HG03575 (cell line): ENCODE measurements at regions not wholly inside any gene's neighbourhood (a gene's known extent, or its start where the extent isn't known, plus 50 kb on each side); places are given as distances from the start of the nearest gene placed in this dataset.

ENCODE experiments used
- ATAC-seq: cut with Tn5 transposase; IDR thresholded peaks from one replicate; pipeline ENCODE4 v1.9.1; 2021; ENCODE audit not compliant: unreplicated experiment, insufficient number of reproducible peaks, low FRiP score; ENCODE audit errors: extremely low read depth

GRCh38 chr4:106694232-106694631, 325.7 kb upstream of the GIMD1 start:
- no peak for ATAC-seq

GRCh38 chr4:106691749-106692148, 323.2 kb upstream of the GIMD1 start:
- ATAC-seq, result no peak

GRCh38 chr4:106690487-106690886, 321.9 kb upstream of the GIMD1 start:
- no peak for ATAC-seq

GRCh38 chr4:106687026-106687425, 318.4 kb upstream of the GIMD1 start:
- ATAC-seq, result no peak

GRCh38 chr4:106681381-106681921, 312.9 kb upstream of the GIMD1 start:
- ATAC-seq, result no peak

GRCh38 chr4:106679063-106679462, 310.5 kb upstream of the GIMD1 start:
- no peak for ATAC-seq

- no peak for ATAC-seq
Measured at GRCh38 chr4:106677213-106677612, 308.6 kb upstream of the GIMD1 start.

- ATAC-seq, result no peak
Measured at GRCh38 chr4:106676173-106676921, 307.8 kb upstream of the GIMD1 start.

- no peak for ATAC-seq
Measured at GRCh38 chr4:106671716-106672115, 303.1 kb upstream of the GIMD1 start.

GRCh38 chr4:106670976-106671375, 302.4 kb upstream of the GIMD1 start:
- no peak for ATAC-seq

GRCh38 chr4:106659371-106659770, 290.8 kb upstream of the GIMD1 start:
- ATAC-seq, result no peak

- ATAC-seq, result no peak
Measured at GRCh38 chr4:106652095-106652494, 283.5 kb upstream of the GIMD1 start.

- no peak for ATAC-seq
Measured at GRCh38 chr4:106650701-106651100, 282.1 kb upstream of the GIMD1 start.

- ATAC-seq, result no peak
Measured at GRCh38 chr4:106647451-106647850, 278.9 kb upstream of the GIMD1 start.

- no peak for ATAC-seq
Measured at GRCh38 chr4:106629268-106629625, 260.7 kb upstream of the GIMD1 start.

GRCh38 chr4:106628586-106629267, 260.1 kb upstream of the GIMD1 start:
- no peak for ATAC-seq

- no peak for ATAC-seq
Measured at GRCh38 chr4:106627051-106627450, 258.5 kb upstream of the GIMD1 start.

- ATAC-seq, result no peak
Measured at GRCh38 chr4:106624671-106625070, 256.1 kb upstream of the GIMD1 start.

GRCh38 chr4:106618956-106619355, 250.4 kb upstream of the GIMD1 start:
- ATAC-seq, result no peak

- ATAC-seq, result no peak
Measured at GRCh38 chr4:106615961-106616360, 247.4 kb upstream of the GIMD1 start.
